ENCODE measurements at regions not wholly inside any gene's neighbourhood (a gene's known extent, or its start where the extent isn't known, plus 50 kb on each side); places are given as distances from the start of the nearest gene placed in this dataset.

- Histone ChIP-seq H3K79me1 (ENCODE audit: low read depth, low read length) (no peaks in the 10 kb centered on the region), H3K9me3 (replicated peaks in 1 of 2; ENCODE audit: control insufficient read depth in 2 of 2, insufficient read depth in 1 of 2, low read depth in 1 of 2, low read length in 2 of 2) (no peaks in the 10 kb centered on the region), H2BK120ac (ENCODE audit: low read depth, low read length) (no peak overlapping the region), H2BK12ac (ENCODE audit: low read length) (no peak overlapping the region), H2BK15ac (ENCODE audit: low read length) (no peak overlapping the region), H2AFZ (ENCODE audit: low read length) (no peak overlapping the region), H3K4me3 (ENCODE audit: low read length in 2 of 2) (no peak overlapping the region), H3K9ac (ENCODE audit: low read depth, low read length, poor library complexity) (no peak overlapping the region), H3K4me1 (ENCODE audit: control insufficient read depth in 2 of 2, insufficient read depth in 1 of 2, low read depth in 1 of 2, low read length in 2 of 2) (peaks cover 0 to 6% of the 10 kb centered on the region in 2 donors), H3K27ac (replicated peaks; ENCODE audit: low read length) (no peak overlapping the region), H3K36me3 (replicated peaks in 1 of 2; ENCODE audit: control insufficient read depth in 2 of 2, insufficient read depth in 2 of 2, low read length in 2 of 2) (no peaks in the 10 kb centered on the region), H3K4me2 (ENCODE audit: insufficient read depth, low read length, poor library complexity, severe bottlenecking) (no peak overlapping the region), H3K23ac (ENCODE audit: low read depth, low read length, poor library complexity) (no peak overlapping the region), H3K4ac (ENCODE audit: low read length) (no peak overlapping the region), H2AK5ac (ENCODE audit: low read depth, low read length) (no peak overlapping the region), H2BK5ac (ENCODE audit: low read length) (no peak overlapping the region), H3K14ac (ENCODE audit: low read length) (no peak overlapping the region), H4K8ac (ENCODE audit: low read depth, low read length) (no peak overlapping the region), H4K91ac (ENCODE audit: low read depth, low read length, poor library complexity) (no peak overlapping the region), H3K18ac (ENCODE audit: low read length) (no peak overlapping the region), H3K27me3 (ENCODE audit: control insufficient read depth in 3 of 3, insufficient read depth in 3 of 3, low read depth in 1 of 3, low read length in 3 of 3) (no peaks in the 10 kb centered on the region)
- no CpG with 5 or more reads among the region's 1 CpG for WGBS, 2 donors (ENCODE audit: extremely low coverage in 2 of 2, insufficient read length in 2 of 2, insufficient replicate concordance in 1 of 2)
- no peak for DNase-seq (ENCODE audit: low spot score)
Observed at GRCh38 chr18:41025666-41026065, 929.4 kb upstream of the PIK3C3 start.

DNA sequence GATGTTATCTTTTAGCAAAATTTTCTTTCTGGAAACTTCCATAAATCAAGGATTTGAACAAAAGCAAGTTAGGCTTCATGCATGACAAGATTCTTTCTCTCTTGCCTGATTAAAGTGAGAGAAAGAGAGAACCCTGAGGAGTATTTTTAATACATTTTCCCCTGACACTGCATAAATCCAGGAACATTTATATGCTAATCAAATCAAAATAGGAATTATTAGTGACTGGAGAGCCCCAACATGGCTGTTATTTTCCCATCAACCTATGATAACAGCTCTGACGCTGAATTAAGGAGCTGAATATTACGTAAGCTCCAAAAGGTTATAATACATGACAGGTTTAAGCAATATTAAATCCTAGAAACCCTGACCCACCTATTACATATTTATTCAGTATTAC, 930.2 kb upstream of the PIK3C3 start:
- Histone ChIP-seq H3K4me3 (ENCODE audit: low read length in 2 of 2) (no peak overlapping the region), H3K27me3 (ENCODE audit: control insufficient read depth in 3 of 3, insufficient read depth in 3 of 3, low read depth in 1 of 3, low read length in 3 of 3) (no peaks in the 10 kb centered on the region), H3K9me3 (replicated peaks in 1 of 2; ENCODE audit: control insufficient read depth in 2 of 2, insufficient read depth in 1 of 2, low read depth in 1 of 2, low read length in 2 of 2) (no peaks in the 10 kb centered on the region), H3K27ac (replicated peaks; ENCODE audit: low read length) (no peak overlapping the region), H3K36me3 (replicated peaks in 1 of 2; ENCODE audit: control insufficient read depth in 2 of 2, insufficient read depth in 2 of 2, low read length in 2 of 2) (no peaks in the 10 kb centered on the region), H3K79me1 (ENCODE audit: low read depth, low read length) (no peaks in the 10 kb centered on the region), H3K4me2 (ENCODE audit: insufficient read depth, low read length, poor library complexity, severe bottlenecking) (no peak overlapping the region), H3K4me1 (ENCODE audit: control insufficient read depth in 2 of 2, insufficient read depth in 1 of 2, low read depth in 1 of 2, low read length in 2 of 2) (peaks cover 0 to 6% of the 10 kb centered on the region in 2 donors), H4K8ac (ENCODE audit: low read depth, low read length) (no peak overlapping the region), H2BK120ac (ENCODE audit: low read depth, low read length) (no peak overlapping the region), H3K4ac (ENCODE audit: low read length) (no peak overlapping the region), H2AK5ac (ENCODE audit: low read depth, low read length) (no peak overlapping the region), H3K9ac (ENCODE audit: low read depth, low read length, poor library complexity) (no peak overlapping the region), H3K18ac (ENCODE audit: low read length) (no peak overlapping the region), H2BK12ac (ENCODE audit: low read length) (no peak overlapping the region), H3K23ac (ENCODE audit: low read depth, low read length, poor library complexity) (no peak overlapping the region), H3K14ac (ENCODE audit: low read length) (no peak overlapping the region), H4K91ac (ENCODE audit: low read depth, low read length, poor library complexity) (no peak overlapping the region), H2AFZ (ENCODE audit: low read length) (no peak overlapping the region), H2BK15ac (ENCODE audit: low read length) (no peak overlapping the region), H2BK5ac (ENCODE audit: low read length) (no peak overlapping the region)
- no peak for DNase-seq (ENCODE audit: low spot score)
- no CpG with 5 or more reads among the region's 2 CpGs for WGBS, 2 donors (ENCODE audit: extremely low coverage in 2 of 2, insufficient read length in 2 of 2, insufficient replicate concordance in 1 of 2)

DNA sequence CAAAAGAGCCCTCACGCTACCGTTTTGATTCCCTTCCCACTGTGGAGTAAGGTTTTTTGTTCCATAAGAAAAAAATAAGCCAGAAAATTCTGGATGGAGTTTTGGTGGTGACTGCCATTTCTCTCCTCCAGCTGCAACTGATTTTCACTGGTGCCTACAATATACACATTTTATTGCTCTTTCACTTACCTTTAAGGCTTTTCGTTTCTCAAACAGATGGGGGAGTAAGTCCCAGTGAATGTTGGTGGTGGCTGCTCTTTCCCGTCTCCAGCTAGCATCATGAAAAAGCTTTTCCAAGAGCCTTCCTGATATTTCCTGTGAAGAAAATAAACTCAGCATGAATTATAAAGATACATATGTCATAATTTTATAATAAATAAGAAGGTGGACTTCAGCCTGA, 932.5 kb upstream of the PIK3C3 start:
- WGBS, 2 donors (ENCODE audit: extremely low coverage in 2 of 2, insufficient read length in 2 of 2, insufficient replicate concordance in 1 of 2): no CpG with 5 or more reads among the region's 4 CpGs
- Histone ChIP-seq H3K4ac (ENCODE audit: low read length) (no peak overlapping the region), H3K14ac (ENCODE audit: low read length) (no peak overlapping the region), H2BK15ac (ENCODE audit: low read length) (no peak overlapping the region), H3K4me1 (ENCODE audit: control insufficient read depth in 2 of 2, insufficient read depth in 1 of 2, low read depth in 1 of 2, low read length in 2 of 2) (peaks cover 0 to 6% of the 10 kb centered on the region in 2 donors), H2BK5ac (ENCODE audit: low read length) (no peak overlapping the region), H2BK120ac (ENCODE audit: low read depth, low read length) (no peak overlapping the region), H3K9ac (ENCODE audit: low read depth, low read length, poor library complexity) (no peak overlapping the region), H2BK12ac (ENCODE audit: low read length) (no peak overlapping the region), H4K8ac (ENCODE audit: low read depth, low read length) (no peak overlapping the region), H2AFZ (ENCODE audit: low read length) (peak overlapping the region; percentile 15), H2AK5ac (ENCODE audit: low read depth, low read length) (no peak overlapping the region), H3K18ac (ENCODE audit: low read length) (no peak overlapping the region), H3K4me2 (ENCODE audit: insufficient read depth, low read length, poor library complexity, severe bottlenecking) (no peak overlapping the region), H3K79me1 (ENCODE audit: low read depth, low read length) (no peaks in the 10 kb centered on the region), H3K36me3 (replicated peaks in 1 of 2; ENCODE audit: control insufficient read depth in 2 of 2, insufficient read depth in 2 of 2, low read length in 2 of 2) (no peaks in the 10 kb centered on the region), H3K4me3 (ENCODE audit: low read length in 2 of 2) (no peak overlapping the region), H3K23ac (ENCODE audit: low read depth, low read length, poor library complexity) (no peak overlapping the region), H3K27me3 (ENCODE audit: control insufficient read depth in 3 of 3, insufficient read depth in 3 of 3, low read depth in 1 of 3, low read length in 3 of 3) (no peaks in the 10 kb centered on the region), H3K27ac (replicated peaks; ENCODE audit: low read length) (no peak overlapping the region), H3K9me3 (replicated peaks in 1 of 2; ENCODE audit: control insufficient read depth in 2 of 2, insufficient read depth in 1 of 2, low read depth in 1 of 2, low read length in 2 of 2) (no peaks in the 10 kb centered on the region), H4K91ac (ENCODE audit: low read depth, low read length, poor library complexity) (no peak overlapping the region)
- DNase-seq (ENCODE audit: low spot score): no peak

- Histone ChIP-seq H2BK15ac (ENCODE audit: low read length) (no peak overlapping the region), H3K36me3 (replicated peaks in 1 of 2; ENCODE audit: control insufficient read depth in 2 of 2, insufficient read depth in 2 of 2, low read length in 2 of 2) (no peaks in the 10 kb centered on the region), H3K9ac (ENCODE audit: low read depth, low read length, poor library complexity) (no peak overlapping the region), H4K8ac (ENCODE audit: low read depth, low read length) (no peak overlapping the region), H3K79me1 (ENCODE audit: low read depth, low read length) (no peaks in the 10 kb centered on the region), H2BK120ac (ENCODE audit: low read depth, low read length) (no peak overlapping the region), H3K4me2 (ENCODE audit: insufficient read depth, low read length, poor library complexity, severe bottlenecking) (no peak overlapping the region), H3K18ac (ENCODE audit: low read length) (no peak overlapping the region), H4K91ac (ENCODE audit: low read depth, low read length, poor library complexity) (no peak overlapping the region), H2BK5ac (ENCODE audit: low read length) (no peak overlapping the region), H2AK5ac (ENCODE audit: low read depth, low read length) (no peak overlapping the region), H3K14ac (ENCODE audit: low read length) (no peak overlapping the region), H3K4me1 (ENCODE audit: control insufficient read depth in 2 of 2, insufficient read depth in 1 of 2, low read depth in 1 of 2, low read length in 2 of 2) (peaks cover 0 to 6% of the 10 kb centered on the region in 2 donors), H3K27me3 (ENCODE audit: control insufficient read depth in 3 of 3, insufficient read depth in 3 of 3, low read depth in 1 of 3, low read length in 3 of 3) (no peaks in the 10 kb centered on the region), H3K4me3 (ENCODE audit: low read length in 2 of 2) (no peak overlapping the region), H3K23ac (ENCODE audit: low read depth, low read length, poor library complexity) (no peak overlapping the region), H3K9me3 (replicated peaks in 1 of 2; ENCODE audit: control insufficient read depth in 2 of 2, insufficient read depth in 1 of 2, low read depth in 1 of 2, low read length in 2 of 2) (no peaks in the 10 kb centered on the region), H3K27ac (replicated peaks; ENCODE audit: low read length) (no peak overlapping the region), H2BK12ac (ENCODE audit: low read length) (no peak overlapping the region), H2AFZ (ENCODE audit: low read length) (no peak overlapping the region), H3K4ac (ENCODE audit: low read length) (no peak overlapping the region)
- no CpG with 5 or more reads among the region's 3 CpGs for WGBS, 2 donors (ENCODE audit: extremely low coverage in 2 of 2, insufficient read length in 2 of 2, insufficient replicate concordance in 1 of 2)
- no peak for DNase-seq (ENCODE audit: low spot score)
Observed at GRCh38 chr18:41021089-41021488, 933.9 kb upstream of the PIK3C3 start.

Measured in neuronal stem cell (in vitro differentiated cells).